OCI-LY3 (cell line): ENCODE measurements at regions not wholly inside any gene's neighbourhood (a gene's known extent, or its start where the extent isn't known, plus 50 kb on each side); places are given as distances from the start of the nearest gene placed in this dataset.

Source experiments
- H2AFZ ChIP-seq: fragments of 200-600, 300-600 bp; shearing (Covaris generic); 2 replicates; pipeline ENCODE4 v1.6.0; 2014; ENCODE audit warnings: antibody characterized with exemption, low read depth, low read length
- H3K27ac ChIP-seq: fragments of 200-600, 300-600 bp; sonication (generic); 2 replicates; pipeline ENCODE4 v1.5.1; 2014; ENCODE audit warnings: mild to moderate bottlenecking, low read length, moderate library complexity, mixed read lengths
- H3K27me3 ChIP-seq: fragments of 200-600, 300-600 bp; sonication (generic); 2 replicates; pipeline ENCODE4 v1.6.1; 2014; ENCODE audit warnings: low read depth, low read length, mixed read lengths
- H3K36me3 ChIP-seq: fragments of 200-600, 300-600 bp; sonication (generic); replicated peaks from 2 replicates; pipeline ENCODE3; 2014; ENCODE audit warnings: low read depth, low read length, mixed read lengths
- H3K4me1 ChIP-seq: fragments of 300-600, 200-600 bp; sonication (generic); 2 replicates; pipeline ENCODE4 v1.6.1; 2014; ENCODE audit warnings: low read length, mixed read lengths
- H3K4me2 ChIP-seq: fragments of 200-600, 300-600 bp; sonication (generic); 2 replicates; pipeline ENCODE4 v1.6.1; 2014; ENCODE audit warnings: low read length, mixed read lengths
- H3K4me3 ChIP-seq: fragments of 300-600, 200-600 bp; sonication (generic); 2 replicates; pipeline ENCODE4 v1.5.1; 2014; ENCODE audit warnings: antibody characterized with exemption, mild to moderate bottlenecking, low read length, moderate library complexity
- H3K79me2 ChIP-seq: fragments of 300-600, 200-600 bp; shearing (Covaris generic); 2 replicates; pipeline ENCODE4 v1.6.1; 2014; ENCODE audit warnings: mild to moderate bottlenecking, low read length, mixed read lengths
- H3K9ac ChIP-seq: fragments of 300-600, 200-600 bp; shearing (Covaris generic); 2 replicates; pipeline ENCODE4 v1.6.0; 2014; ENCODE audit warnings: mild to moderate bottlenecking, low read length, moderate library complexity
- H3K9me3 ChIP-seq: fragments of 200-600, 300-600 bp; shearing (Covaris generic); 2 replicates; pipeline ENCODE4 v1.6.1; 2014; ENCODE audit warnings: low read length, mixed read lengths; ENCODE audit not compliant: insufficient read depth
- H4K20me1 ChIP-seq: fragments of 200-600, 300-600 bp; sonication (generic); 2 replicates; pipeline ENCODE4 v1.6.1; 2016; ENCODE audit warnings: low read length, mixed read lengths; ENCODE audit not compliant: insufficient read depth
- EZH2phosphoT487 ChIP-seq: fragments of 200-600 bp; shearing (Covaris generic); IDR thresholded peaks from 2 replicates; pipeline ENCODE4 v1.6.1; 2018; ENCODE audit warnings: antibody characterized with exemption, mixed run types, low read depth
- TF ChIP-seq, protein P1 (sequence below): fragments of 200-600, 300-600 bp; sonication (generic); IDR thresholded peaks from 2 replicates; pipeline ENCODE4 v1.5.1; 2014; ENCODE audit warnings: antibody characterized with exemption, low read length, low read depth

- Histone ChIP-seq H3K27ac (no peak overlapping the region), H3K4me2 (no peak overlapping the region), H3K27me3 (no peaks in the 10 kb centered on the region), H3K4me1 (no peaks in the 10 kb centered on the region), H4K20me1 (no peaks in the 10 kb centered on the region), H3K9ac (no peak overlapping the region), H3K36me3 (no peaks in the 10 kb centered on the region), H2AFZ (no peak overlapping the region), H3K9me3 (0 out of 2 replicates have a peak, but pooled peaks cover 3% of the 10 kb centered on the region), H3K79me2 (no peaks in the 10 kb centered on the region), H3K4me3 (no peak overlapping the region)
- TF ChIP-seq EZH2phosphoT487: no peak
- TF ChIP-seq, protein P1, sequence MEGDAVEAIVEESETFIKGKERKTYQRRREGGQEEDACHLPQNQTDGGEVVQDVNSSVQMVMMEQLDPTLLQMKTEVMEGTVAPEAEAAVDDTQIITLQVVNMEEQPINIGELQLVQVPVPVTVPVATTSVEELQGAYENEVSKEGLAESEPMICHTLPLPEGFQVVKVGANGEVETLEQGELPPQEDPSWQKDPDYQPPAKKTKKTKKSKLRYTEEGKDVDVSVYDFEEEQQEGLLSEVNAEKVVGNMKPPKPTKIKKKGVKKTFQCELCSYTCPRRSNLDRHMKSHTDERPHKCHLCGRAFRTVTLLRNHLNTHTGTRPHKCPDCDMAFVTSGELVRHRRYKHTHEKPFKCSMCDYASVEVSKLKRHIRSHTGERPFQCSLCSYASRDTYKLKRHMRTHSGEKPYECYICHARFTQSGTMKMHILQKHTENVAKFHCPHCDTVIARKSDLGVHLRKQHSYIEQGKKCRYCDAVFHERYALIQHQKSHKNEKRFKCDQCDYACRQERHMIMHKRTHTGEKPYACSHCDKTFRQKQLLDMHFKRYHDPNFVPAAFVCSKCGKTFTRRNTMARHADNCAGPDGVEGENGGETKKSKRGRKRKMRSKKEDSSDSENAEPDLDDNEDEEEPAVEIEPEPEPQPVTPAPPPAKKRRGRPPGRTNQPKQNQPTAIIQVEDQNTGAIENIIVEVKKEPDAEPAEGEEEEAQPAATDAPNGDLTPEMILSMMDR: no peak
Observed at GRCh38 chr20:60313614-60314013, 355.4 kb downstream of the CDH26 start.

DNA sequence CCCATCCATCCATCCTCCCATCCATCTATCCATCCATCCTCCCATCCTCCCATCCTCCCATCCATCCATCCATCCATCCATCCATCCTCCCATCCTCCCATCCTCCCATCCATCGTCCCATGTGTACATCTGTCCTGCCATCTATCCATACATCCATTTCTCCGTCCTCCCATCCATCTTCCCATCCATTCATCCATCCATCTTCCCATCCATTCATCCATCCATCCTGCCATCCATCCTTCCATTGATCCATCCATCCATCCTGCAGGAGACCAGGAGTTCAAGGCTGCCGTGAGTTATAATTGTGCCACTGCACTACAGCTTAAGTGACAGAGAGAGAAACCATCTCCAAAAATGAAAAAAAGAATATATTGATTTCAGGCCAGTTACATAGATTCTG lies 356.5 kb downstream of the CDH26 start:
- Histone ChIP-seq H3K4me3 (no peak overlapping the region), H3K27me3 (no peaks in the 10 kb centered on the region), H3K4me2 (no peak overlapping the region), H3K27ac (no peak overlapping the region), H4K20me1 (no peaks in the 10 kb centered on the region), H3K79me2 (no peaks in the 10 kb centered on the region), H3K9me3 (0 out of 2 replicates have a peak, but pooled peaks cover 3% of the 10 kb centered on the region), H2AFZ (no peak overlapping the region), H3K9ac (no peak overlapping the region), H3K4me1 (no peaks in the 10 kb centered on the region), H3K36me3 (no peaks in the 10 kb centered on the region)
- TF ChIP-seq, protein P1: no peak
- no peak for TF ChIP-seq EZH2phosphoT487

GRCh38 chr20:60316476-60317158 lies 358.4 kb downstream of the CDH26 start:
- H3K4me2 ChIP-seq: no peak overlapping the region

DNA sequence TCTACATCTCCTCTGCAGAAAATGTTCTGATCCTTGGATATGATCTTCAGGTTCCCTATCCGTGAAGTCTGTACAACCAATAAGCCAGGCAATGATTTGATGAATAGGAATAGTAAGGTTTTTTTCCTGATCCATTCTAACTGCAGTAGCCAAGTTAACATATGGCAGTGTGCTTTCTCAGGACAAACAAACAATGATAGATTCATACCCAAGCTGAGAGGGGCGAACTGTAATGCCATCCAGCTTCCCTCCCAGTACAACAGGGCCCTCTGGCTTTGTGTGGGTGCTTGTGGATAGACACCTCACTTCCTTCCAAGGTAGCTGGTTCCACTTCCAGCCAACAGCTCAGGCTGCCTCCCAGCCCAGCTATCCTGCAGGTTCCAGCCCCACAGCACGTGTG lies 359.2 kb downstream of the CDH26 start:
- TF ChIP-seq, protein P1: no peak
- TF ChIP-seq EZH2phosphoT487: no peak

More at GRCh38 chr20:60316476-60317158, 358.4 kb downstream of the CDH26 start:
- no peak overlapping the region for H3K4me3 ChIP-seq
- H3K4me1 ChIP-seq: no peaks in the 10 kb centered on the region
- no peaks in the 10 kb centered on the region for H4K20me1 ChIP-seq
- no peaks in the 10 kb centered on the region for H3K79me2 ChIP-seq
- no peaks in the 10 kb centered on the region for H3K27me3 ChIP-seq
- H3K27ac ChIP-seq: no peak overlapping the region
- TF ChIP-seq, protein P1: no peak
- no peak for TF ChIP-seq EZH2phosphoT487
- no peak overlapping the region for H2AFZ ChIP-seq
- no peak overlapping the region for H3K9ac ChIP-seq
- 0 out of 2 replicates have a peak, but pooled peaks cover 3% of the 10 kb centered on the region for H3K9me3 ChIP-seq
- no peaks in the 10 kb centered on the region for H3K36me3 ChIP-seq

More for the DNA sequence above, 359.2 kb downstream of the CDH26 start:
- 0 out of 2 replicates have a peak, but pooled peaks cover 3% of the 10 kb centered on the region for H3K9me3 ChIP-seq
- no peaks in the 10 kb centered on the region for H3K4me1 ChIP-seq
- no peak overlapping the region for H3K4me3 ChIP-seq
- no peaks in the 10 kb centered on the region for H3K27me3 ChIP-seq
- H3K9ac ChIP-seq: no peak overlapping the region
- no peak overlapping the region for H3K27ac ChIP-seq
- H2AFZ ChIP-seq: no peak overlapping the region
- no peaks in the 10 kb centered on the region for H4K20me1 ChIP-seq
- H3K36me3 ChIP-seq: no peaks in the 10 kb centered on the region
- H3K4me2 ChIP-seq: no peak overlapping the region
- H3K79me2 ChIP-seq: no peaks in the 10 kb centered on the region
